ENCODE measurements at regions not wholly inside any gene's neighbourhood (a gene's known extent, or its start where the extent isn't known, plus 50 kb on each side); places are given as distances from the start of the nearest gene placed in this dataset.

DNA sequence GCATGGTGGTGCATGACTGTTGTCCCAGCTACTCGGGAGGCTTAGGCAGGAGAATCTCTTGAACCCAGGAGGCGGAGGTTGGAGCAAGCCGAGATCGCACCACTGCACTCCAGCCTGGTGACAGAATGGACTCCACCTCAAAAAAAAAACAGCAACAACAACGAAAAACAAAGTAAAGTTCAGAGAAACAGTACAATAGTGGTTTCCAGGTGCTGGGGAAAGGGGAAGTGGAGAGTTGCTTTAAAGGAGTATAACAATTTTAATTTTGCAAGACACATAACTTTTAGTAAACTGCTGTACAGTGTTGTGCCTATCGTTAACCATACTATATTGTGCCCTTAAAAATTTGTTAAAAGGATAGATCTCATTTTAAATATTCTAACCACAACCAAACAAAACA lies 662.7 kb upstream of the POT1 start:
- TF ChIP-seq, protein P1, sequence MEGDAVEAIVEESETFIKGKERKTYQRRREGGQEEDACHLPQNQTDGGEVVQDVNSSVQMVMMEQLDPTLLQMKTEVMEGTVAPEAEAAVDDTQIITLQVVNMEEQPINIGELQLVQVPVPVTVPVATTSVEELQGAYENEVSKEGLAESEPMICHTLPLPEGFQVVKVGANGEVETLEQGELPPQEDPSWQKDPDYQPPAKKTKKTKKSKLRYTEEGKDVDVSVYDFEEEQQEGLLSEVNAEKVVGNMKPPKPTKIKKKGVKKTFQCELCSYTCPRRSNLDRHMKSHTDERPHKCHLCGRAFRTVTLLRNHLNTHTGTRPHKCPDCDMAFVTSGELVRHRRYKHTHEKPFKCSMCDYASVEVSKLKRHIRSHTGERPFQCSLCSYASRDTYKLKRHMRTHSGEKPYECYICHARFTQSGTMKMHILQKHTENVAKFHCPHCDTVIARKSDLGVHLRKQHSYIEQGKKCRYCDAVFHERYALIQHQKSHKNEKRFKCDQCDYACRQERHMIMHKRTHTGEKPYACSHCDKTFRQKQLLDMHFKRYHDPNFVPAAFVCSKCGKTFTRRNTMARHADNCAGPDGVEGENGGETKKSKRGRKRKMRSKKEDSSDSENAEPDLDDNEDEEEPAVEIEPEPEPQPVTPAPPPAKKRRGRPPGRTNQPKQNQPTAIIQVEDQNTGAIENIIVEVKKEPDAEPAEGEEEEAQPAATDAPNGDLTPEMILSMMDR (IDR thresholded peaks at IDR 0.05; ENCODE audit: insufficient read depth, low read depth, low read length): no peak
- no peak for TF ChIP-seq EZH2 (IDR thresholded peaks at IDR 0.05; ENCODE audit: insufficient read depth, low read length)

Measured in astrocyte (in vitro differentiated cells and primary cell).